Heart left ventricle (tissue), 16 donors: ENCODE measurements at regions not wholly inside any gene's neighbourhood (a gene's known extent, or its start where the extent isn't known, plus 50 kb on each side); places are given as distances from the start of the nearest gene placed in this dataset.
A peak's percentile ranks its signal among the peaks of the same experiment; 100 is the strongest.
"Not testable (repeated sequence)": the region's sequence is repeated elsewhere in the genome, so short reads cannot be mapped to it uniquely, and the experiment has no call there.

Experiments
- ATAC-seq, 4 donors: fragments of 200-7000 bp; cut with Tn5 transposase; one replicate each; pipeline ENCODE4 v1.9.1; 2020 to 2022; ENCODE audit warnings: moderate library complexity in 4 of 4, mild to moderate bottlenecking in 3 of 4, moderate number of reproducible peaks in 1 of 4
- DNase-seq, 5 donors: peaks; one replicate each; pipeline ENCODE4 v3.0.0-alpha.2; 2020
- H3K27ac ChIP-seq, 12 donors: fragments of 200-600 bp; sonication (generic) in 4 of 12; one replicate each; pipeline versions ENCODE4 v1.5.0 to v1.8.0; 2016 to 2022; ENCODE audit warnings: mild to moderate bottlenecking in 2 of 12
- H3K27me3 ChIP-seq, 9 donors: fragments of 200-600 bp; sonication (generic) in 2 of 9; one replicate each; pipeline versions ENCODE4 v1.5.1 to v1.8.0; 2016 to 2022; ENCODE audit warnings: mild to moderate bottlenecking in 3 of 9
- H3K36me3 ChIP-seq, 9 donors: fragments of 200-600 bp; sonication (generic) in 2 of 9; one replicate each; pipeline versions ENCODE4 v1.5.0 to v1.8.0; 2018 to 2022; ENCODE audit warnings: mild to moderate bottlenecking in 2 of 9
- H3K4me1 ChIP-seq, 12 donors: fragments of 200-600 bp; sonication (generic) in 4 of 12; one replicate each; pipeline versions ENCODE4 v1.5.0 to v1.8.0; 2016 to 2022; ENCODE audit warnings: mild to moderate bottlenecking in 3 of 12
- H3K4me3 ChIP-seq, 12 donors: fragments of 200-600 bp; sonication (generic) in 4 of 12; one replicate each; pipeline versions ENCODE4 v1.5.0 to v1.8.0; 2017 to 2022; ENCODE audit warnings: mild to moderate bottlenecking in 9 of 12, moderate library complexity in 4 of 12
- H3K9me3 ChIP-seq, 12 donors: fragments of 200-600 bp; sonication (generic) in 4 of 12; one replicate each; pipeline versions ENCODE4 v1.5.0 to v1.8.0; 2016 to 2022; ENCODE audit warnings: mild to moderate bottlenecking in 1 of 12
- POLR2A ChIP-seq, 2 donors: fragments of 450-650 bp; IDR thresholded peaks; one replicate each; pipeline ENCODE4 v1.6.1; 2017; ENCODE audit warnings: antibody characterized with exemption in 2 of 2, mild to moderate bottlenecking in 2 of 2, moderate library complexity in 2 of 2
- WGBS, 4 donors: extraction: QIAGEN DNeasy Blood & Tissue Kit in 2 of 4; methylation state at CpG; one replicate each; pipeline versions ENCODE4 v1.1.5 to v1.1.7; 2013 to 2018; 5-methylcytosine and 5-hydroxymethylcytosine counted together
- intact Hi-C, 10 donors: fragments of 100-400 bp; cut with DNase I; formaldehyde crosslinking; loops; one replicate each; pipeline versions ENCODE4 v1.11.1 to v1.14.2; 2022
- TF ChIP-seq, protein P1 (sequence below), 12 donors: fragments of 200-600 bp; sonication (generic) in 4 of 12; IDR thresholded peaks; one replicate each; pipeline versions ENCODE4 v1.5.0 to v1.8.0; 2018 to 2022; ENCODE audit warnings: antibody characterized with exemption in 12 of 12, mild to moderate bottlenecking in 5 of 12
- donor health status: ischemic (EF 13 %, LVEDD 7.1; RV severe dilation, severe dysfunction).
- donor health status: healthy with polysubstance abuse.
- donor health status: DM: no; HTN: yes; CAD: no.
- donor health status: DM: no; HTN: no; CAD: no.
- donor health status: ischemic (EF 25% LVEDD 6.9; RV normal size, moderate dysfunction).
- donor health status: ischemic (EF 25% LVEDD 5.7; RV mildly dilated, moderate dysfunction).
- donor health status: healthy.
- donor health status: DM: yes; HTN: yes; CAD: no.
- donor health status: ischemic (EF 35%, LVEDD 5.7; RV mildly dilated, moderate dysfunction).
- donor health status: nonischemic (EF 11% LVEDD 7.7; RV severe dilation, severe dysfunction).
- donor health status: DM: yes; HTN: yes; CAD: no.
- donor health status: PGD.
- donor health status: ischemic (EF 29% LVEDD 5.4; RV normal size, mild dysfunction).
- donor health status: nonischemic (EF 23%, LVEDD 6.1; RV moderate dilation, normal function).

- H3K27me3 ChIP-seq, result peaks cover 0 to 49% (median 9%) of the 10 kb centered on the region in 9 donors
- ATAC-seq, result no peak
These were observed 171.8 kb downstream of the FCRL5 start for GRCh38 chr1:157380523-157380922.

GRCh38 chr1:157377280-157377713, 175.0 kb downstream of the FCRL5 start:
- H3K4me3 ChIP-seq, H3K27ac ChIP-seq, DNase-seq, H3K36me3 ChIP-seq, H3K4me1 ChIP-seq, H3K9me3 ChIP-seq: not testable (repeated sequence)
- TF ChIP-seq, protein P1, sequence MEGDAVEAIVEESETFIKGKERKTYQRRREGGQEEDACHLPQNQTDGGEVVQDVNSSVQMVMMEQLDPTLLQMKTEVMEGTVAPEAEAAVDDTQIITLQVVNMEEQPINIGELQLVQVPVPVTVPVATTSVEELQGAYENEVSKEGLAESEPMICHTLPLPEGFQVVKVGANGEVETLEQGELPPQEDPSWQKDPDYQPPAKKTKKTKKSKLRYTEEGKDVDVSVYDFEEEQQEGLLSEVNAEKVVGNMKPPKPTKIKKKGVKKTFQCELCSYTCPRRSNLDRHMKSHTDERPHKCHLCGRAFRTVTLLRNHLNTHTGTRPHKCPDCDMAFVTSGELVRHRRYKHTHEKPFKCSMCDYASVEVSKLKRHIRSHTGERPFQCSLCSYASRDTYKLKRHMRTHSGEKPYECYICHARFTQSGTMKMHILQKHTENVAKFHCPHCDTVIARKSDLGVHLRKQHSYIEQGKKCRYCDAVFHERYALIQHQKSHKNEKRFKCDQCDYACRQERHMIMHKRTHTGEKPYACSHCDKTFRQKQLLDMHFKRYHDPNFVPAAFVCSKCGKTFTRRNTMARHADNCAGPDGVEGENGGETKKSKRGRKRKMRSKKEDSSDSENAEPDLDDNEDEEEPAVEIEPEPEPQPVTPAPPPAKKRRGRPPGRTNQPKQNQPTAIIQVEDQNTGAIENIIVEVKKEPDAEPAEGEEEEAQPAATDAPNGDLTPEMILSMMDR (IDR thresholded peaks at IDR 0.05), result peak in 9 of 12 donors; percentile 8 to 40 (median 32)
- 24 to 28% (median 26%) methylated on average over 8 of the region's 8 CpGs for WGBS, 4 donors
- peaks cover 0 to 43% (median 4%) of the 10 kb centered on the region in 9 donors for H3K27me3 ChIP-seq
- intact Hi-C loops, result loop anchor here in 3 of 10 donors (5.0 to 10.0 kb wide), 2 partner anchors 110 to 182 kb away; no protein-coding TSS in a partner anchor
- peak in 1 of 4 donors; percentile 41 for ATAC-seq

More at GRCh38 chr1:157380523-157380922, 171.8 kb downstream of the FCRL5 start:
- no peak for TF ChIP-seq POLR2A (IDR thresholded peaks at IDR 0.05)
- TF ChIP-seq, protein P1 (IDR thresholded peaks at IDR 0.05), result no peak
- no peak for DNase-seq
- intact Hi-C loops, result loop anchor here in 1 of 10 donors (5.0 kb wide), 1 partner anchor 107 kb away; no protein-coding TSS in a partner anchor
- Histone ChIP-seq H3K36me3 (no peaks in the 10 kb centered on the region), H3K4me1 (no peaks in the 10 kb centered on the region), H3K27ac (no peak overlapping the region), H3K4me3 (no peak overlapping the region), H3K9me3 (no peaks in the 10 kb centered on the region)
- 40 to 51% (median 48%) methylated on average over 6 of the region's 6 CpGs for WGBS, 4 donors

DNA sequence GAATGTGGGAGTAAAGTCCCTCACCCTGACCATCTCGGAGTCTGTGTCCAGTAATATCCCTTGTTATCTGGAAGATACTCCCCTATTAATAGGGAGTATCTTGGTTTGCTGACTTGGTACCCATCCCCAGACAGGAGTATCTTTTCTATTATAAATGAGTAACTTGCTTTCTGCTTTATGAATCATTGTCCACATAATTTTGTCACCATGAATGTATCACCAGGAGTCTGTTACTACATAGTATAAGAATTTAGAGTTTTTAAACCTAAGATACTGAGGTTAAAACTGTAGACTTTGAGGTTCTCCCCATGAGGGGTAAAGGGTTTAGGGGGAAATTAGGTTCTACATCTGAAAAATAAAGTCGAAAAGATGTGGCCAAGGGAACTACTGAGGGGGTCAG, 175.6 kb downstream of the FCRL5 start:
- no peak for DNase-seq
- H3K4me3 ChIP-seq, result no peak overlapping the region
- H3K4me1 ChIP-seq, result no peaks in the 10 kb centered on the region
- ATAC-seq, result no peak
- no peaks in the 10 kb centered on the region for H3K9me3 ChIP-seq
- no peak for TF ChIP-seq POLR2A (IDR thresholded peaks at IDR 0.05)
- TF ChIP-seq, protein P1 (IDR thresholded peaks at IDR 0.05), result no peak
- H3K36me3 ChIP-seq, result no peaks in the 10 kb centered on the region
- peaks cover 0 to 43% (median 4%) of the 10 kb centered on the region in 9 donors for H3K27me3 ChIP-seq
- 71 to 74% (median 72%) methylated on average over 2 of the region's 2 CpGs for WGBS, 4 donors
- intact Hi-C loops, result loop anchor here in 3 of 10 donors (5.0 to 10.0 kb wide), 2 partner anchors 111 to 182 kb away; no protein-coding TSS in a partner anchor
- no peak overlapping the region for H3K27ac ChIP-seq

- H3K4me1 ChIP-seq, H3K36me3 ChIP-seq, DNase-seq, H3K9me3 ChIP-seq, ATAC-seq, H3K27ac ChIP-seq, H3K4me3 ChIP-seq: not testable (repeated sequence)
- 46 to 59% (median 53%) methylated on average over 2 of the region's 2 CpGs for WGBS, 4 donors
- intact Hi-C loops, result loop anchor here in 6 of 10 donors (5.0 to 10.0 kb wide), 4 partner anchors 115 to 750 kb away; no protein-coding TSS in a partner anchor
- H3K27me3 ChIP-seq, result peaks cover 0 to 22% (median 4%) of the 10 kb centered on the region in 9 donors
These were observed 180.0 kb downstream of the FCRL5 start for GRCh38 chr1:157372311-157372710.

DNA sequence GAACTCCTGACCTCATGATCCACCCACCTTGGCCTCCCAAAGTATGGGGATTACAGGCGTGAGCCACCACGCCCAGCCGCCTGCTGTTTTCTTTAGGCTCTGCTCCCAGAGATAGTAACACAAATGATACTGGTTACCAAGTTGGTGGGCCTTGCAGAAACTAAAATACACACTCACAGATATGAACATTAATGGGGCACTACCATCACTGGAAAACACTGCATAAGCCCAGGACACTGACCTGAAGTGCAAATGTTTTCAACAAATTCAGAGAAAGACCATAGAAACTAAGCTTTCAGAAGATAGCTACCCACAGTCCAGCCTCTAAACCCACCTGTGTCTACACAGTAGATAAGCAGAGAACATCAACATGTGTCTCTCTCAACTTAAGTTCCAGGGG, 180.5 kb downstream of the FCRL5 start:
- DNase-seq, result no peak

More for the DNA sequence above, 180.5 kb downstream of the FCRL5 start:
- Histone ChIP-seq H3K4me1 (no peaks in the 10 kb centered on the region), H3K36me3 (no peaks in the 10 kb centered on the region), H3K9me3 (no peaks in the 10 kb centered on the region), H3K4me3 (no peak overlapping the region), H3K27ac (no peak overlapping the region), H3K27me3 (peaks cover 0 to 17% (median under 1%) of the 10 kb centered on the region in 9 donors)
- WGBS, 4 donors, result 89 to 97% (median 91%) methylated on average over 3 of the region's 3 CpGs
- TF ChIP-seq, protein P1 (IDR thresholded peaks at IDR 0.05), result no peak
- no peak for TF ChIP-seq POLR2A (IDR thresholded peaks at IDR 0.05)
- intact Hi-C loops, result loop anchor here in 7 of 10 donors (2.0 to 10.0 kb wide), 5 partner anchors 115 to 750 kb away; no protein-coding TSS in a partner anchor
- ATAC-seq, result no peak
